Frontal cortex (tissue), 4 donors: ENCODE measurements at regions not wholly inside any gene's neighbourhood (a gene's known extent, or its start where the extent isn't known, plus 50 kb on each side); places are given as distances from the start of the nearest gene placed in this dataset. TPM values are rescaled to one million over a fixed set of nuclear protein-coding genes. Genes with fewer than 3 reads are reported as not detected.

Experiments used
- DNase-seq, 2 donors: peaks; one replicate each; pipeline ENCODE4 v3.0.0; 2012; ENCODE audit warnings: low spot score in 2 of 2
- FAIRE-seq: peaks from 2 replicates; lab custom pipeline; 2012; peaks lifted over from hg19 to GRCh38; lab: Jason Lieb, UNC
- small RNA-seq: library from RNA; depleted of rRNA; stranded (forward); fragments of <200 nt; gene quantifications from one replicate; pipeline ENCODE3, GENCODE V24; 2014
- donor health status: control.
- donor health status: control.
- donor health status: control.

- DNase-seq, result no peak
- no peak for FAIRE-seq
Observed at GRCh38 chr5:39495227-39495626, 70.4 kb upstream of the DAB2 start.

GRCh38 chr5:39494534-39494933 lies 69.8 kb upstream of the DAB2 start:
- no peak for FAIRE-seq
- no peak for DNase-seq

- DNase-seq, result no peak
- no peak for FAIRE-seq
Observed at GRCh38 chr5:39494107-39494510, 69.3 kb upstream of the DAB2 start.

GRCh38 chr5:39491210-39491609 lies 66.4 kb upstream of the DAB2 start:
- FAIRE-seq, result no peak
- DNase-seq, result no peak

- DNase-seq, result no peak
- no peak for FAIRE-seq
Observed at GRCh38 chr5:39489263-39489662, 64.5 kb upstream of the DAB2 start.

- no peak for FAIRE-seq
- no peak for DNase-seq
Observed at GRCh38 chr5:39486790-39487189, 62.0 kb upstream of the DAB2 start.

GRCh38 chr5:39486361-39486760 lies 61.6 kb upstream of the DAB2 start:
- FAIRE-seq, result no peak
- DNase-seq, result no peak

- FAIRE-seq (no peak), DNase-seq (no peak)
Observed at GRCh38 chr5:39485079-39485478, 60.3 kb upstream of the DAB2 start.

GRCh38 chr5:39484673-39485072 lies 59.9 kb upstream of the DAB2 start:
- no peak for FAIRE-seq
- DNase-seq, result no peak

- DNase-seq (no peak), FAIRE-seq (no peak)
Observed at GRCh38 chr5:39482098-39482497, 57.3 kb upstream of the DAB2 start.

GRCh38 chr5:39479537-39479936 lies 54.8 kb upstream of the DAB2 start:
- DNase-seq (no peak), FAIRE-seq (no peak)

GRCh38 chr5:39478863-39479262 lies 54.1 kb upstream of the DAB2 start:
- no peak for DNase-seq
- FAIRE-seq, result no peak

GRCh38 chr5:39476843-39477220 lies 52.1 kb upstream of the DAB2 start:
- DNase-seq (no peak), FAIRE-seq (no peak)

GRCh38 chr5:39475881-39476842 lies 51.4 kb upstream of the DAB2 start:
- DNase-seq (no peak), FAIRE-seq (no peak)

- DNase-seq (no peak), FAIRE-seq (no peak)
Observed at GRCh38 chr5:39475159-39475571, 50.4 kb upstream of the DAB2 start.

Small RNA genes lying in the stretch of these regions (small RNA-seq; reads per million reads assigned to genes)
- gene RNU1-150P, result not detected
